Stimulated activated CD8-positive, alpha-beta memory T cell treated with anti-CD3 and anti-CD28 coated beads, Interleukin-7, amount 100 ng/mL, for 48 hours (primary cell): ENCODE measurements at regions not wholly inside any gene's neighbourhood (a gene's known extent, or its start where the extent isn't known, plus 50 kb on each side); places are given as distances from the start of the nearest gene placed in this dataset.

Experiments
- DNase-seq, 2 donors: peaks; one replicate each; pipeline ENCODE4 v3.0.0-alpha.2; 2020; ENCODE audit warnings: low read depth in 1 of 2; ENCODE audit errors: extremely low read depth in 1 of 2

DNA sequence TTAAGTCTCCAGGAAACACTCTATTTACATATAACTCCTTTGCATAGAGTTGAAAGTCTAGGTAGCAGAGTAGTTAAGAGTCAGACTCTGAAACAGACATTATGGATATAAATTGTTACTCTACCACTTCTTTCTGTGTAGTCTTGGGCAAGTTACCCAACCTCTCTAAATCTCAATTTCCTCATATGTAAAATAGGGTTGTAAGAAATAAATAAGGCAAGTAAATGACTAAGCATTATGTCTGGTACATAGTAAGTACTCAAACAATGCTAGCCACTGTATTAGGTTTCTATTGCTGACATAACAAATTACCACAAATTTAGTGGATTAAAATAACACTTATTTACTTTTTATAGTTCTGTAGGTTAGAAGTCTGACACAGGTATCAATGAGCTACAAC, 394.1 kb downstream of the PRDM5 start:
- no peak for DNase-seq

DNA sequence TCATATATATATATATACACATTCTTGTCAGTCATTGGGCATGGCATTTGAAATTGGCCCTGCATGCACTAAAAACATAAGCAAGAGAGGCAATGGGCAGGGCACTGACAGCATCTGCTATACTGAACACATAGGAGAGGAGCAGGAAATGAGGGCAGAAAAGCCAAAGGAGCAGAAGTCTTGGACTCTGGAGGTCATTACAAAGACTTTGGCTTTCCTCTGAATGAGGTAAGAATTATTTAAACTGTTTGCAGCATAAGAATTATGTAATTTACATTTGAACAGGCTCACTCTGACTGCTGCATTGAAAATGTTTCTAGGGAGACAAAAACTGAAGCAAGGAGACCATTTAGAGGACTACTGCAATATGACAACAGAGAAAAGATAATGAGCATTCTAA, 396.5 kb downstream of the PRDM5 start:
- DNase-seq: no peak

DNA sequence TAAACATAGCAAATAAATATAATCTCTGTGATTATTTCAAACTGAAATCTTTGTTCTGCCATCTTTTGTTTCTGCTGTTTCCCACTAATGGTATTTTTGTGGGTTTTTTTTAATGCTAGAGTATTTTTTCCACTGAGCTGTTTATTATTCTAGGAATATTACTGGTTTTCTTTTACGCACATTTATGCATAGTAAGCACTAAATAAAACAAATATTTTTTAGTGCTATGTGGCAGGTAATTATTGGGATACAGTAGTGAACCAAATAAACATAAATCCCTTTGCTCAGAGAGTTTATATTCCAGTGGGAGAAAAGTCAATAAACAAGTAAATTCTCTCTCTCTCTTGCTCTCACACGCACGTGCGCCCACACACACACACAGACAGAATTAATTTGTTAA, 397.4 kb downstream of the PRDM5 start:
- no peak for DNase-seq

DNA sequence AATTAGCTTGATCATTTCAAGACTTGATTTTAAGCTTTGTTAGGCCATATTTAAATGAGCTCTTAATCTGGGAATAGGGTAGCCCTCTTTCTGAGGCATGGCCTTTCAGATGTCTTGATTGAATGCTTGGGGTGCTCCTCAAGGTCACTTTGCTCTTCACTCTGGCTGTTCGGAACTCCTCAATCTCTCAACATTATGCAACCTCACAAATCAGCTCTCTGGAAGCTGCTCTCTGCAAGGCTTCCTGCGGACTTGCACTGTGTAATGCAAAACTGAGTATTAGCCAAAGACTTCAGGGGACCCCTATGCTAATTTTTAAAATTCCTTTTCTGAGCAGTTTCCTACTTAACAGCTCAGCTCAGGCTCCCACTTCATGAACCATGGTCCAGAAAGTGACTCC, 398.3 kb downstream of the PRDM5 start:
- DNase-seq: no peak

DNA sequence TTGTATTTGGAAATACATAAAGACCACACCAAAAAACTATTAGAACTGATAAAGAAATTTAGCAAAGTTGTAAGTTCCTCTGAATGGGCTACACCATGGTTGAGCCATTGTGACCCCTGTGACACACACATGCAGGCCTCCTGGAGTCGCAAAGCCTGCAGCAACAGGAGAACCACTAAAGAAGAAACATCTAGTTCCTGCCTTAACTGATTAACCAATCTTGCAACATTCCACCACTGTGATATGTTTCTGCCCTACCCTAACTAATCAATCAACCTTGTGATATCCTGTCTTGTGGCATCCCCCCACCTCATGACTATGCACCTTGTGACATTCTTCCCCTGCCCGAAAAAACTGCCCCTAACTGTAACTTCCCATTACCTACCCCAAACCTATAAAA, 401.8 kb downstream of the PRDM5 start:
- no peak for DNase-seq

DNA sequence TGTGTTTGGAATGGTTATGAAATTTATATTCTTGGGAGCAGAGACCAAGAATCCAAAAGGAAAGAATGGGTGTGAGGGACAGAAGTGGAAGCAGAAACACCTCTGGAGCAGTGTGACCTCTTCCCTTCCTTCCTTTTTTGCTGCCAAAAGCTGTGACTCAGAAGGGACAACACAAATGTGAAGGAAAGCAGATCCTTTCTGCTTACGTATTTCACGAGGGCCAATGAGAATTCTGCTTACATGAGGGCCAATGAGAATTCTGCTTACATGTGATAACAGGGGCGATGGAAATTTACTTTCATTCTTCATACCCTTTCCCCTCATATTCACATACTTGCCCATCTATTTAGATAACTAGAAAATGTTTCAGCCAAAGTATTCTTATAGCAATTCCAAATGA, 404.6 kb downstream of the PRDM5 start:
- no peak for DNase-seq

DNA sequence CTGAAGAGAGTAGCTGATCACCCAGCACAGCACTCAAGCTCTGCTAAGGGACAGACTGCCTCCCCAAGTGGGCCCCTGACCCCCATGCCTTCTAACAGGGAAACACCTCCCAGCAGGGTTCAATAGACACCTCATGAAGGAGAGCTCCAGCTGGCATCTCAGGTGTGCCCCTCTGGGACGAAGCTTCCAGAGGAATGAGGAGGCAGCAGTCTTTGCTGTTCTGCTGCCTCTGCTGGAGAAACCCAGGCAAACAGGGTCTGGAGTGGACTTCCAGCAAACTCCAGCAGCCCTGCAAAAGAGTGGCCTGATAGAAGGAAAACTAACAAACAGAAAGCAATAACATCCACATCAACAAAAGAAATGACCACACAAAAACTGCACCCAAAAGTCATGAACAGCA, 412.8 kb downstream of the PRDM5 start:
- DNase-seq: no peak

DNA sequence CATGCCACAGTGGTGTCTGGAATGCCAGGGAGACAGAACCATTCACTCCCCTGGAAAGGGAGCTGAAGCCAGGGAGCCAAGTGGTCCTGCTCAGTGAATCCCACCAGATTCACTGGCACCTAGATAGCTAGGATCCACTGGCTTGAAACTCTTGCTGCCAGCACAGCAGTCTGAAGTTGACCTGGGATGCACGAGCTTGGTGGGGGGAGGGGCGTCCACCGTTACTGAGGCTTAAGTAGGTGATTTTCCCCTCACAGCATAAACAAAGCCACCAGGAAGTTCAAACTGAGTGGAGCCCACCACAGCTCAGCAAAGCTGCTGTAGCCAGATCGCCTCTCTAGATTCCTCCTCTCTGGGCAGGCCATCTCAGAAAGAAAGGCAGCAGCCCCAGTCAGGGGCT, 413.3 kb downstream of the PRDM5 start:
- DNase-seq: no peak

DNA sequence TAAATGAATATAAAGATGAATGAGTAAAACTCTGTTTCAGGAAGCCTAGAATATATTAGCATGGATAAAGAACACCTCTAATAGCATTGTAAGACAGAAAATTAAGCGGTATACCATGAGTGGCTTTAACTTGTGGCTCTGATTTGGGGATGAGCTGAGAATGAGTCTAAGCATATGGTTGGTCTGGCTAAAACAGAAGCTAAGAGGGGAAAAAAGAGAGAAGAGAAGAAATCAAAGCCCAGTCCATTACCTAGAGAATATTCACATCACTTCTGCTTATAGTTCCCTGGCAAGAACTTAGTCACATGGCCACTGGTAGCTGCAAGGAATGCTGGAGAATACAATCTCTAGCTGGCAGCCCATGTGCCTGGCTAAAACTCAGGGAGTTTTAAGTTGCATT, 414.5 kb downstream of the PRDM5 start:
- DNase-seq: no peak

DNA sequence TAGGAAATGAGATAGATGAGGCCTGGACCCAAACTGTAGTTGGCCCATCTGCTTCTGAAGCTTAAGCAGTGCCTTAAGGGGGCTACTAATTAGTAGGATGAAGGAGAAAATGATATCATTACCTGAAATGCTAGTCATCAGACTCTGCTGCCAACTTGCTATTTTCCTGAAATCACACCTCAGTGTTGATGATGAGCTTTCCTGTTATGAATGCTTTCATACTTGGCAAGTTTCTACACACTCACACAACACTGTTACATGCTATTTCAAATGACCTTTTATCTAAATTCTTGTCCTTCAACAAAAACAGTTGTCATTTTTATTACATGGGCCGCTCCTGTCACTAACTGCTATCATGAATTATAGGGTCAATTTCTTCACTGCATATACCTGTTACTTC, 416.0 kb downstream of the PRDM5 start:
- no peak for DNase-seq

DNA sequence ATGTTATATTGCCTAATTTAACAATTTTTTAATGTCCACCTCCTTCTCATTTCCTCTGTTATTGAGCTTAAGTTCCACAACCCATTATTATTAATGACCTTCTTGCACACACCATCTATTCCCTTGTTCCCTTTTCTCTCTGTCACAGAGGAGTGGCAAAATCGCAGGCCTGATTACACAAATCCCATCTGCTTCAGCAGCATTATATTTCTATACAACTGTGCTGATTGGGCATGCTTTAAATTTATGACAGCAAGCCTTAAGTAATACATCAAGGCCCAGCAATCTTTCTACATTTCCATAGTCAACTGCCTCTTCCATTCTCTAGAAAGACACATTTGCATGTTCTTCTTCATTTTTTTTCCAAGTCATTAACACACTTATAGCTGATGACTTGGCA, 423.8 kb downstream of the PRDM5 start:
- DNase-seq: no peak

DNA sequence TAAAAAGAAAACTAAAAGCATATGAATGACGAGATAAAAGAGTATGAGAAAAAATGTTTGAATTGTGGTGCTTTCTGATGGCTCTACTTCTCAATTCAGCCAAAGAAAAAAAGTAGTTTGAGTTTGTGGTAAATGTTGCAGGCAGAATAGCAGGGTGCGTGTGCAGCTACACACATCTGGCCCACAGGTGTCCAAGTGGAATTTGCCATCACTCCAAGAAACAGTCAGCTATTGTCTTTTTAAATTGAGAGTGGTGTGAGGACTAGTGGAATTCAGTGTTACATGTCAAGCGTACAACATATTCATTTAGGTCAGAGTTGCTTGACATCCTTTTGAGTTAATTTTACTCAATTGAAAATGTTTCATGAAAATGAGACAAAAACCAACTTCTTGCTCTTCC, 424.8 kb upstream of the MAD2L1 start:
- DNase-seq: no peak

DNA sequence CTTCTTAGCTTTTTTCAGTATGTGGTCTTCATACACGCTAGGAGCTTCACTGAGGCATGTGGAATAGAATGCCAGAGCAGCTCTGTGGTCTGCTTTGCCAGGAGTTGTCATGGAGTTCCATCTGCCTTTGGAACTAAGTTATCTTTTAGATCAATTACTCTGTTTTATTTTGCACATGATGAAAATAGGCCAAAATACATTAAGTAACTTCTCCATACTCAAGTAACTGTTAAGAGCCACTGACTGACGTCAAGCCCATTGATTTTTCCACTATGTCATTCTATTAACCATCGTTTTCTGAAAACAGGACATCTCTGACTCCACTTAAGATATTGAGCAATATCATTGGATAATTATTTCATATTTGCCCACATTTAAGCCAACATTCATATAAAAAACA, 415.1 kb upstream of the MAD2L1 start:
- no peak for DNase-seq

DNA sequence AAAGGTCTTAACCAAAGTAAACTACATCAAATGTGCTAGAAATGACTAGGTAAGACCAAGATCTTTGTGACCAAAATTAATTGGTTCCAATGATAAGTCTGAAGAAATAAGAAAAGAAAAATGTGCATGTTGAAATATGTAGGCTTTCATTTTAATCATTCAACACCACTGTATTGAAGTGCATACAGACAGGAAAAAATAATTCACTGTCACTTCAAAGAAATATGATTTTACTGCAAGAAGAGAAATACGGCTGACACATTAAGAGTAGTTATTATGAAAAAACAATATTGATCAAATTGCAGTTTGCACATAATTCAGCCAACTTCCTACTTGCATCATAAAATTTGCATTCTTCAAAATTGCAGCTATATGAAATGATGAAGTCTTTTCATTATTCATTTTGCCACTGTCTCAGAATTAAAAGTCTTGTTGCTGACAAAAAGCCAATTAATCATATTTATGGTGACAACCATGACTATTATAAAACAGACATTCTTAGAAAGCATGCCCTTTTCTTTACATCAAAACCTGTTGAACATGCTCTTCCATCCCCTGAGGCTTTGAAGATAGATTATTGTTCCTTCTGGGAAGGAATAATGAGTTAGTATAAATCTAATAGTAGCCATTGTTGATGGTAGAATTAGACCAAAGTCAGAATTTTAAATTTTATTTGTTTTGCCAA, 405.9 kb upstream of the MAD2L1 start:
- no peak for DNase-seq

DNA sequence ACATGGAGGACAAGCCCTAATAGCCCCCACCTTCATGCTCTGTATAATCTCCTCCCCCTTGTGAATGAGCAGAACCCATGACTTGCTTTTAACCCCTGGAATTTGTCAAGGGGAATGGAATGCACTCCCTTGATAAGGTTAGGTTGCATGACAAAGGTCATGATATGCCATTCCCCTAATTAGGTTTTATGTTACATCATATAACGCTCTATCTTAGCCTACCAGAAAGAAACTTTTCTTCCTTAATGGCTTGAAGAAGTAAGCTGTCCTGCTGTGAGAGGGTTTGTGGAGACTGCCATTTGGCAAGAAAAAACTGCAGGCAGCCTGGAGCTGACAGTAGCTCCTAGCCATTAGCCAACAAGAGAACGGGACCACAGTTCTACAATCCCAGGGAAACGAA, 399.8 kb upstream of the MAD2L1 start:
- DNase-seq: no peak

DNA sequence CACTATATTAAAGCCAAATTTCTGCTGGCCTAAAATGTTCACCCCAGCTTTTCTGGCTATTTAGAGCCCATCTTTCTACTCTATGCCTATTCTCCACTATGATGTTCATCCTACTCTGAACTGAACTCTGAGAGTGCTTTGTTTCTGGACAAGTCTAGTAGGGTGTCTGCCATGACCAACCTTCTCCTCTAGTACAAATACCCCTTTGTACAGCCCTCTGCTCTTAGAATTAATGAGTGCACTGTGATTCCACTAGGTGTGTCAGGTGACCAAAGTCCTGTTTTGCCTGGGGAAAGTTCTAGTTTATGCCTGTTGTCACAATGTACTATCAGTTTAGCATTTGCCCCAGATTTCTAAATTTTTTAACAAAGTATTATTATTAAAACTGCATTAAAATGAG, 388.1 kb upstream of the MAD2L1 start:
- DNase-seq: no peak

DNA sequence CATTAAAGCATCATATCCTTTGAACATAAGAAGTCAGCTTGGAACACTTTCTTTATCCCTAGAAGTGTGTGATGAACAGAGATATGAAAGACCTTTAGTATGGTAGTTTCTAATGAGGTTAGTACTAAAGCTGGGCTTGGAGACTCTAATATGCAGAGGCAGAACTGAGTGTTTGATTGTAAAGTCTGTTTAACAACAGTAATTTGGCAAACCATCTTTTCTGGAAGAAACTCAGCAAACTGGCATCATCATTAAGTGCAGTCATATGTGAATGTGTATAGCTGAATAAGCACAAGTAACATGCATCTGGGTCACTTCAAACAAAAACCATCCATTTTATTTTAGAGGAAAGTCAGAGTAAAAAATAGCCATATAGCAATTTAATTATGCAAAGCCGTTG, 385.9 kb upstream of the MAD2L1 start:
- no peak for DNase-seq

DNA sequence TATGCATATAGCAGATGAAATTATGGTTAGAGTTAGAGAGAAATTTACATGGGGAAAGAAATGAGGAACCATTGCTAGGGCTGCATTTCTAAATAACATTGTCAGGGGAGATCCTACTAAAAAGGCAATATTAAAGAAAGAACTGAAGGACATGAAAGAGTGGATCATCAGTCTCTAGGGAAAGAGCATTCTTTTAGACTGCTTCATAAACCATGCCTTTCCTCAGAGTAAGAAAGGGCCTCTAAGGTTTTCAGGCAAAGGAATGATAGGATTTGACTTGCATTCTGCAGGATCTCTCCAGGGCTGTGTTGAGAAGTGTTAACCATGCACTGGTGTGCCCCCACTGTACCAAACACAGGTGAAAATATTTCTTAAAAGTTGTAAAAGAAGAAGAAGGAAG, 385.4 kb upstream of the MAD2L1 start:
- no peak for DNase-seq

DNA sequence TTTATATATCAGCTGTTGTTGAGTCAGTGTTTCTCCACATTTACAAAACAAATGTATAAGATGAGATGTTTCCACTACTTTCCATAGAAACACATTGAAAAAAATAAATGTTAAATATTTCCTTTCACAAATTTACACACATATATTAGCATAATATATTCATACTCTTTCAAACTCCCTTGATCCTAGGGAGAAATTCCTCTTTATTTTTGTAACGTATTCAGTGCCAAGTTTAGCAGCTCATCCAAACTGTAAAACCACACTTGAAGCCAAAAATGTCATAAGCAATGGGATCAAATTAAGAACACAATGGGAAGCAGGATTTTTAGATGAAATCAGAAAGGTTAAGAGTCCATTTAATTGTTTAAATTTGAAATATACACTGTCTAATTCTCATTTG, 381.1 kb upstream of the MAD2L1 start:
- no peak for DNase-seq

DNA sequence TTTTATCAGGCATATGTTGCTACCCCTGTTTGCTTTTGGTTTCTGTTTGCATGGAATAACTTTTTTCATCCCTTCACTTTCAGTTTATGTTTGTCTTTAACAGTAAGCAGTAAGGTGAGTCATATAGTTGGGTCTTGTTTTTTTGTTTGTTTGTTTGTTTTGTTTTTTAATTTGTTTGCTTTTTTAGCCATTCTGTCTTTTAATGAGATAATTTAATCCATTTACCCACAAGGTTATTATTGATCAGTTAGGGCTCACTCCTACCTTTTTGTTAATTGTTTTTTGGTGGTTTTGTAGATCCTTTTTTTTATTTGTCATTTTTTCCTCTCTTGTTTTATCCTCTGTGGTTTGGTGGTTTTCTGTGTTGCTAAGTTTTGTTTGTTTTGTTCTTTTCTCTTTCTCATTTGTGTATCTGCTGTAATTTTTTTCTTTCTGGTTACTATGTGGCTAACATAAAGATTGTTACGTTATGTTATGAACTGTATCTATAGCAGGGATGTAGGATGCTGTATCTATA, 379.5 kb upstream of the MAD2L1 start:
- no peak for DNase-seq

DNA sequence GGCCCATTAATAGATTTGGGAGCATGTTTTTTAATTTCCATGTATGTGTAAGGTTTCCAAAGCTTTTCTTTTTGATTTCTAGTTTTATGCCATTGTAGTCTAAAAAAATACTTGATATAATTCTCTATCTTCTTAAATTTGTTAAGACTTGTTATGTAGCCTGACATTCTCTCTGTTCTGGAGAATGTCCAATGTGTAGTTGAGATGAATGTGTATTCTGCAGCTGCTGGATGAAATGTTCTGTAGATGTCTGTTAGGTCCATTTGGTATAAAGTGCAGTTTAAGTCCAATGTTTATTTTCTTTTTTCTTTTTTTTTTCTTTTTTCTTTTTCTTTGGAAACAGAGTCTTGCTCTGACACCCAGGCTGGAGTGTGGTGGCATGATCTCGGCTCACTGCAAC, 378.5 kb upstream of the MAD2L1 start:
- no peak for DNase-seq

DNA sequence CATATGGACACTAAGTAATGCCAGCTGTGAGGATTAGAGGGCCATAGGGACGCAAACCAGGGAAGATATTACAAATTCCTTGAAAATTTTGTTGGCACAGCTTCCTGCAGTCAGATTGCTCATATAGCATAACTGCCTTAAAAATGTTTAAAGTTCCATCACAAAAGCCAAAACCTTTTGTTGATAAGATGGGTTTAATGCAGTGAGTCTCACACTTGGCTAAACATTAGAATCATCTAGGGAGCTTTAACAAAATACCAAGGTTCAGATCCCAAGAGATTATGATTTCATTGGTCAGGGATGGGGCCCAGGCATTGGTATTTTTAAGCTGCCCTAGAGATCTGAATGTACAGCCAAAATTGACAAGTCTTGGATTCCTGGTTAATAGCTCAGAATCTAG, 376.5 kb upstream of the MAD2L1 start:
- DNase-seq: no peak

DNA sequence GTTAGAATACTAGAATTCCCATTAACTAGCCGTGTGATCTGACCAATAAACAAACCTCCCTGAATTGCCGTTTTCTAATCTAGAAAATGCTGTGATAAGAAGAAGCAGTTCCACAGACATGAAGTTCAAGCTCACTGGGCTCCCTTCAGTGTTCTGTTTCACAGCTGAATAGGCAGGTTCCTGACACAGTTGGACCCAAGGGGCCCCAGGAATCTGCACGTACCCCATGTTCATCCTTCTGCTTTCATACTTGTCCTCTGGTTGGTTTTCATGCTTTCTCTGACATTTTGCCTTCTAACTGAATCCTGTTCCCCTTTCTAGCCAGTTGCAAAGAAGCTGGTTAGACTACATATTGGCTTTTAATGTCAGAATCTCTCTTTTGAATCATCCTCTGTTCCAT, 374.1 kb upstream of the MAD2L1 start:
- DNase-seq: no peak
